ENCODE measurements at regions not wholly inside any gene's neighbourhood (a gene's known extent, or its start where the extent isn't known, plus 50 kb on each side); places are given as distances from the start of the nearest gene placed in this dataset.

GRCh38 chr15:29917600-29918597, 95.6 kb upstream of the TJP1 start:
- no peak for DNase-seq

- no peak for DNase-seq
Observed at GRCh38 chr15:29914511-29914926, 92.3 kb upstream of the TJP1 start.

- DNase-seq = peak; percentile 7
Observed at GRCh38 chr15:29913528-29914135, 91.4 kb upstream of the TJP1 start.

- DNase-seq = no peak
Observed at GRCh38 chr15:29911705-29912104, 89.4 kb upstream of the TJP1 start.

- no peak for DNase-seq
Observed at GRCh38 chr15:29910068-29910467, 87.8 kb upstream of the TJP1 start.

- DNase-seq = no peak
Observed at GRCh38 chr15:29904757-29905417, 82.6 kb upstream of the TJP1 start.

- no peak for DNase-seq
Observed at GRCh38 chr15:29903785-29904464, 81.7 kb upstream of the TJP1 start.

- DNase-seq = no peak
Observed at GRCh38 chr15:29903028-29903427, 80.8 kb upstream of the TJP1 start.

GRCh38 chr15:29900237-29901189, 78.2 kb upstream of the TJP1 start:
- no peak for DNase-seq

- DNase-seq = no peak
Observed at GRCh38 chr15:29896062-29896461, 73.8 kb upstream of the TJP1 start.

GRCh38 chr15:29891096-29891457, 68.8 kb upstream of the TJP1 start:
- no peak for DNase-seq

GRCh38 chr15:29890336-29891095, 68.2 kb upstream of the TJP1 start:
- DNase-seq = peak; percentile 19

GRCh38 chr15:29889542-29890329, 67.5 kb upstream of the TJP1 start:
- no peak for DNase-seq

- DNase-seq = peak; percentile 27
Observed at GRCh38 chr15:29888646-29889045, 66.4 kb upstream of the TJP1 start.

- DNase-seq = no peak
Observed at GRCh38 chr15:29887721-29888120, 65.5 kb upstream of the TJP1 start.

- DNase-seq = no peak
Observed at GRCh38 chr15:29885183-29885582, 62.9 kb upstream of the TJP1 start.

GRCh38 chr15:29883126-29883525, 60.9 kb upstream of the TJP1 start:
- DNase-seq = no peak

GRCh38 chr15:29880886-29881285, 58.6 kb upstream of the TJP1 start:
- DNase-seq = no peak

GRCh38 chr15:29880341-29880740, 58.1 kb upstream of the TJP1 start:
- no peak for DNase-seq

- no peak for DNase-seq
Observed at GRCh38 chr15:29874977-29875376, 52.7 kb upstream of the TJP1 start.
